ENCODE measurements at regions not wholly inside any gene's neighbourhood (a gene's known extent, or its start where the extent isn't known, plus 50 kb on each side); places are given as distances from the start of the nearest gene placed in this dataset.

DNA sequence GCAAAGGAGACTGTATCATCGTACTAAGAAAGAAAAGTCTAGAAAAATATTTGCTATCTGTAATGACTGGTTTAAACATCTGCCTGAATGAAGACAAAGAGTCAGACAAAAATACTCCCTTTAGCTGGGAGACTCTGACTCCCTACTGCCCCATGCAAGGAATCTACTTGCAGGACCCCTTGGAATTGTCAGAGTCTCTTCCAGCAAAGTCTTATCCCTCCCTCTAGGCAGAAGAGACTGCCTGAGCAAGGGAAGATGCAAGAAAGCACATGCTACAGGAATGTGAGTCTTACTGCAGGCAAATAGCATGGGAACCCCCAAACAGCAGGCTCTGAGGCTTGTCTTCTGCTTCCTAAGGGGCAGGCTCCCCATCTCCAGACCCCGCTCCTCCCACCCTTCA lies 154.0 kb downstream of the KCNA5 start:
- TF ChIP-seq, protein P1, sequence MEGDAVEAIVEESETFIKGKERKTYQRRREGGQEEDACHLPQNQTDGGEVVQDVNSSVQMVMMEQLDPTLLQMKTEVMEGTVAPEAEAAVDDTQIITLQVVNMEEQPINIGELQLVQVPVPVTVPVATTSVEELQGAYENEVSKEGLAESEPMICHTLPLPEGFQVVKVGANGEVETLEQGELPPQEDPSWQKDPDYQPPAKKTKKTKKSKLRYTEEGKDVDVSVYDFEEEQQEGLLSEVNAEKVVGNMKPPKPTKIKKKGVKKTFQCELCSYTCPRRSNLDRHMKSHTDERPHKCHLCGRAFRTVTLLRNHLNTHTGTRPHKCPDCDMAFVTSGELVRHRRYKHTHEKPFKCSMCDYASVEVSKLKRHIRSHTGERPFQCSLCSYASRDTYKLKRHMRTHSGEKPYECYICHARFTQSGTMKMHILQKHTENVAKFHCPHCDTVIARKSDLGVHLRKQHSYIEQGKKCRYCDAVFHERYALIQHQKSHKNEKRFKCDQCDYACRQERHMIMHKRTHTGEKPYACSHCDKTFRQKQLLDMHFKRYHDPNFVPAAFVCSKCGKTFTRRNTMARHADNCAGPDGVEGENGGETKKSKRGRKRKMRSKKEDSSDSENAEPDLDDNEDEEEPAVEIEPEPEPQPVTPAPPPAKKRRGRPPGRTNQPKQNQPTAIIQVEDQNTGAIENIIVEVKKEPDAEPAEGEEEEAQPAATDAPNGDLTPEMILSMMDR (IDR thresholded peaks at IDR 0.05): no peak
- no peak for TF ChIP-seq EP300 (IDR thresholded peaks at IDR 0.05)
- TF ChIP-seq POLR2A (IDR thresholded peaks at IDR 0.05): no peak

All from ovary (tissue), 3 donors.